Cardiac muscle cell (in vitro differentiated cells and primary cell): ENCODE measurements at regions not wholly inside any gene's neighbourhood (a gene's known extent, or its start where the extent isn't known, plus 50 kb on each side); places are given as distances from the start of the nearest gene placed in this dataset.

Experiments used
- DNase-seq, 2 donors: peaks; one replicate each; pipeline versions ENCODE4 v3.0.0 to v3.0.0-alpha.2; 2010 to 2017; ENCODE audit warnings: low read depth in 1 of 2, low spot score in 1 of 2
- H3K27ac ChIP-seq: fragments of 200-600 bp; sonication (generic); 2 replicates; pipeline ENCODE4 v1.5.1; 2016
- H3K27me3 ChIP-seq: fragments of 200-600 bp; sonication (generic); 2 replicates; pipeline ENCODE4 v1.6.0; 2016; ENCODE audit warnings: control low read depth
- H3K36me3 ChIP-seq: fragments of 200-600 bp; sonication (generic); 2 replicates; pipeline ENCODE4 v1.5.1; 2016; ENCODE audit warnings: control low read depth
- H3K4me1 ChIP-seq: fragments of 200-600 bp; sonication (generic); 2 replicates; pipeline ENCODE4 v1.8.1; 2017; ENCODE audit warnings: low read depth, mild to moderate bottlenecking, mixed run types
- H3K4me3 ChIP-seq: fragments of 200-600 bp; sonication (generic); 2 replicates; pipeline ENCODE4 v1.5.1; 2016; ENCODE audit warnings: mild to moderate bottlenecking
- H3K9me3 ChIP-seq: fragments of 200-600 bp; sonication (generic); 2 replicates; pipeline ENCODE4 v1.5.1; 2017; ENCODE audit warnings: low read depth, mild to moderate bottlenecking, control low read depth
- CTCF ChIP-seq: IDR thresholded peaks from 2 replicates; pipeline ENCODE4 v1.5.1; 2012; ENCODE audit warnings: low read depth, mild to moderate bottlenecking, low read length

DNA sequence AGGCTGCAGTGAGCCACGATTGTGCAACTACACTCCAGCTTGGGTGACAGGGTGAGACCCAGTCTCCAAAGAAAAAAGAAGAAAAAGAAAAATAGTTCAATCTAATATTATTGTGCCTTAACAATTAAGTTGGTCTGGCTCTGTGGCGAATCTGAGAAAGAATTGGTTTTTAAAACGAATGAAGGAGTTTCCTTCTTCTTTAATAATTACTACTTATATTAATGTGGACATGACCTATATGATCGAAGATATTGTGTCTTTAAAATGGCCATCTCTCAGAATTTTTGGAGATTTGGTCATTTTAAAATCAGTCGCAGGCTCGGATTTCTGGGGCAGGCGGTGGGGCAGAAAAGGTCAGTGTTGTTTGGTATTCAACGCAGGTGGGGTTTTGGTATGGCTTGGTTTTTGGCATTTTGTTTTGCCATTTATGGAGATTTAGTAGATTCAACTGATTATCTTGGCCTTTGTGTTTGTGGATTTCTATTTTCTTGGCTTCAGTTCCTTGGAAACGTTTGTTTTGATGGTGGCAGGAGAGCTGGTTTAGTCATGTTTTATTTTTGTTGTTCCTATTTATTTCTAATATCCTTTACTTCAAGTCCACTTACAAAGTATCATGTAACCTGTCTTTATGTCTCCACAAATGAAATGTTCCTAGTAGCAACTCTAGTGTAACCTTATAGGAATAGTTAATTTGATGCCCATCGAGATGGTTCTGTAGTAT, 178.8 kb upstream of the MKLN1 start:
- Histone ChIP-seq H3K27ac (no peak overlapping the region), H3K4me1 (no peaks in the 10 kb centered on the region), H3K27me3 (no peaks in the 10 kb centered on the region), H3K9me3 (no peaks in the 10 kb centered on the region), H3K36me3 (no peaks in the 10 kb centered on the region), H3K4me3 (no peak overlapping the region)
- TF ChIP-seq CTCF = no peak
- no peak for DNase-seq

GRCh38 chr7:131149429-131149773, 178.3 kb upstream of the MKLN1 start:
- Histone ChIP-seq H3K27me3 (no peaks in the 10 kb centered on the region), H3K4me3 (no peak overlapping the region), H3K9me3 (no peaks in the 10 kb centered on the region), H3K4me1 (no peaks in the 10 kb centered on the region), H3K36me3 (no peaks in the 10 kb centered on the region), H3K27ac (no peak overlapping the region)
- DNase-seq = no peak
- TF ChIP-seq CTCF = no peak

DNA sequence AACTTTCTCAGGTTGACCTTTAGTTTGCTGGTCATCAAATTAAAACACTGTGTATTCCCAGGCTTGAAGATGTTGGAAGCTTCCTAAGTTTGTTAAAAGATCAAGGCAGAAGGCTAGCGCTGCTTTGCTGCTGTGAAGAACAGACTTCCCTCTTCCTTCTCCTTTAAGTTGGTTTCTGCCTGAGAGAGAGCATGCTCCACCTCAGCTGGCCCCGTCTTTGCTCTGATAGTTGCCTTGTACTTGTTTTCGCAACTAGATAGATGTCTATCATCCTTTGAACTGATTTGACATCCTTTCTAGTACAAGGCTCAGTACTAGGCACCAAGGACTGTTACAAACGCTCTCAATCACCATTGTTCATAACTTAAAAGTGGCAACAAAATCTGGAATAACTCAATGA, 177.8 kb upstream of the MKLN1 start:
- no peaks in the 10 kb centered on the region for H3K4me1 ChIP-seq
- no peak overlapping the region for H3K27ac ChIP-seq
- no peak for TF ChIP-seq CTCF
- no peaks in the 10 kb centered on the region for H3K36me3 ChIP-seq
- H3K4me3 ChIP-seq = no peak overlapping the region
- DNase-seq = no peak
- no peaks in the 10 kb centered on the region for H3K27me3 ChIP-seq
- H3K9me3 ChIP-seq = no peaks in the 10 kb centered on the region

DNA sequence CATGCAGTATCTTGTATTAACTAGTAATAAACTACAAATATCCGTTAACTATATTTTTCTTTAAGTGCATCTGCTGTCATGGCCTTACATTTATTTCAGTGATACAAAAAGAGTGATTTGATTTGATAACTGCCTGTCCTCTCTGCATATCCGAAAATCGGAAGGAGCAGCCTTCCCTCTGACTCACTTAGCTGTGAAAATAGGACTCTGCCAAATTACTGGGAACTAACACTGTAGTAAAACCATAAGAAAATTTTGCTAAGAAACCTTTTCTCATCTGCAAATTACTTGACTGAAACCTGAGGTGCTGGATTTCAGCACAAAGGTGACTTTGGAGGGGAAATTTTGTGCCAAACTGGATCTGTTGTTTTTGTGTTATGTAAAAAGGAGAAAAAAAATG, 176.6 kb upstream of the MKLN1 start:
- TF ChIP-seq CTCF = no peak
- Histone ChIP-seq H3K27ac (no peak overlapping the region), H3K27me3 (no peaks in the 10 kb centered on the region), H3K36me3 (no peaks in the 10 kb centered on the region), H3K4me1 (no peaks in the 10 kb centered on the region), H3K4me3 (no peak overlapping the region), H3K9me3 (no peaks in the 10 kb centered on the region)
- DNase-seq = no peak

- H3K4me1 ChIP-seq = no peaks in the 10 kb centered on the region
- no peak overlapping the region for H3K4me3 ChIP-seq
- TF ChIP-seq CTCF = no peak
- no peaks in the 10 kb centered on the region for H3K27me3 ChIP-seq
- no peaks in the 10 kb centered on the region for H3K9me3 ChIP-seq
- H3K36me3 ChIP-seq = no peaks in the 10 kb centered on the region
- DNase-seq = no peak
- H3K27ac ChIP-seq = no peak overlapping the region
These were observed 174.9 kb upstream of the MKLN1 start for GRCh38 chr7:131152766-131153165.

DNA sequence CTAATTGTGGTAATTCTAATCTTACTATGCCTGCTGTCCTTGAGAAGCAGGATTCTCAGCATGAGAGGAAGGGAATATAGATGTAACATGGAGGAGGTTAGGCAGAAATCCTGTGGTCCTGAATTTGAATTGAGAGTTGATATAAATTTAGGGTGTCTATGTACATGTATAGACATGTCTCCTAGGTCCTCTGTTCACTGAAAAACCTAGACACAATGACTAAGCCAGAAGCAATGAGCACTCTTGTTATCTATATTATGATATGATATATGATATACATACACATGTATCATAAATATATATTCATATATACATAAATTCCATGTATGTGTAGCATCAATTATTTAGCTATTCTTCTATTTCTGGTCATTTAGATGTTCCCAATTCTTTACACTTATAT, 173.3 kb upstream of the MKLN1 start:
- no peaks in the 10 kb centered on the region for H3K27me3 ChIP-seq
- no peak for DNase-seq
- H3K4me1 ChIP-seq = no peaks in the 10 kb centered on the region
- TF ChIP-seq CTCF = no peak
- no peak overlapping the region for H3K4me3 ChIP-seq
- no peaks in the 10 kb centered on the region for H3K9me3 ChIP-seq
- no peaks in the 10 kb centered on the region for H3K36me3 ChIP-seq
- no peak overlapping the region for H3K27ac ChIP-seq
